ENCODE measurements at regions not wholly inside any gene's neighbourhood (a gene's known extent, or its start where the extent isn't known, plus 50 kb on each side); places are given as distances from the start of the nearest gene placed in this dataset.

GRCh38 chr10:57338823-57339558 is 928.7 kb downstream of the IPMK start:
- TF ChIP-seq CTCF (conservative IDR thresholded peaks at IDR 0.05; ENCODE audit: low read depth in 2 of 2) (peak; percentile 63 to 85), ETS1 (IDR thresholded peaks at IDR 0.05) (no peak), EZH2phosphoT487 (IDR thresholded peaks at IDR 0.05; ENCODE audit: unreplicated experiment) (no peak), JUNB (IDR thresholded peaks at IDR 0.05; ENCODE audit: unreplicated experiment) (no peak), POLR2AphosphoS5 (IDR thresholded peaks at IDR 0.05; ENCODE audit: low read depth) (no peak)
